ENCODE measurements at regions not wholly inside any gene's neighbourhood (a gene's known extent, or its start where the extent isn't known, plus 50 kb on each side); places are given as distances from the start of the nearest gene placed in this dataset.

DNA sequence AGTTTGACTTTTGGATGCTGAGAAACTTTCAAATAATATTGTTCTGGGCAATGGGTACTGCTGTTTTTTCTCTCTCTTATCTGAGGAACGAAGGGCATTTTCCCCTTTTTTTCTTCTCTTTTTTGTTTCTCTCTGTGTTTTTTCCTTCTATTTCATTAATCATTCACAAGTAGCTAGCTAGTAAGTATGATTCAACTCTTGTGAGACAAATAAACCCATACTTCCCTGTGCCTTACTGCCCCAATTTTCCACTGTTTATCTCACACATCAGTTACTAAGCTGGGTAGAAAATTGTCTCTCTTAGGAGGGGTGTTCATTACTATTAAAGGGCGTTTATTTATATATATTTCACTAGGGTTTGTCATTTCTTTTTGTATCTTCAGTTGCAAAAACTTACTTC is 437.6 kb downstream of the RERGL start:
- no peak for FAIRE-seq
- no peak for DNase-seq (ENCODE audit: low read depth)
- Histone ChIP-seq H3K27me3 (ENCODE audit: control insufficient read depth, insufficient read depth, low read length) (no peaks in the 10 kb centered on the region), H3K4me3 (ENCODE audit: low read depth, low read length) (no peak overlapping the region), H3K36me3 (ENCODE audit: control insufficient read depth, insufficient read depth, low read length) (no peaks in the 10 kb centered on the region)
- no peak for TF ChIP-seq CTCF (IDR thresholded peaks at IDR 0.05; ENCODE audit: insufficient read depth, low read length, severe bottlenecking)

DNA sequence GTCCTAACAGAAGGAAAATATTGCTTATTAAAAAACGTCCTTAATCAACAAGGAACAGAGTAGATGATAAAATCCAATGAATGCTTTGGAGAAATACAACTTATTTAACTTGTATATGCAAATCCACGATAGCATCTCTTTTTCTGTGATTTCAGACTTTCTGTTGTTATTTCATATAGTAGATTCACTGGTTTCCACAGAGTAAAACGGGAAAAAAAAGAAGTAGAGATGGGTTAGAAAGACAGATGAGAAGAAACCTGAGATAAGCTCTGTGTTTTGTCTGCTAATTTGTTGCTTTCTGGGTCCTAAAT is 447.7 kb downstream of the RERGL start:
- no peak for FAIRE-seq
- Histone ChIP-seq H3K27me3 (ENCODE audit: control insufficient read depth, insufficient read depth, low read length) (no peaks in the 10 kb centered on the region), H3K4me3 (ENCODE audit: low read depth, low read length) (no peak overlapping the region), H3K36me3 (ENCODE audit: control insufficient read depth, insufficient read depth, low read length) (no peaks in the 10 kb centered on the region)
- TF ChIP-seq CTCF (IDR thresholded peaks at IDR 0.05; ENCODE audit: insufficient read depth, low read length, severe bottlenecking) = no peak
- DNase-seq (ENCODE audit: low read depth) = no peak

- no peak for DNase-seq (ENCODE audit: low read depth)
- no peak for FAIRE-seq
- no peak for TF ChIP-seq CTCF (IDR thresholded peaks at IDR 0.05; ENCODE audit: insufficient read depth, low read length, severe bottlenecking)
- Histone ChIP-seq H3K4me3 (ENCODE audit: low read depth, low read length) (no peak overlapping the region), H3K36me3 (ENCODE audit: control insufficient read depth, insufficient read depth, low read length) (no peaks in the 10 kb centered on the region), H3K27me3 (ENCODE audit: control insufficient read depth, insufficient read depth, low read length) (no peaks in the 10 kb centered on the region)
Measured at GRCh38 chr12:17640615-17641014, 449.4 kb downstream of the RERGL start.

DNA sequence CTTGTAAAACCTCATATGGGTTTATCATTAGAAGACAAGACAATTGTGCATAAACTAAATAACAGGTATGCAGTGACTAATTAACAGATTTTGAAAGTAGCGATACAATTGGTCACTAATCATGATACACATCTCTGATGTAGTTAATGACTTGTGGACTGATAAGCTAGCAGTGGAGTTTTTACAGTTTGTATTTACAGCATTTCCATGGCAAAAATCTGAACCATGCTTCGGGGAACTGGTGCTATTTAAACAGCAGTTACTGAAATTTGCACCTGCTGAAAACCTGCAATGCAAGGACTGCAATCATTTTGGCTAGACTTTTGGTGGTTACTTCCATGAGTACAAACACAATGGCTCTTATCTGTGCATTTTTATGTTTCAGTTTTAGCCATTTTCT is 471.2 kb downstream of the RERGL start:
- no peak for DNase-seq (ENCODE audit: low read depth)
- TF ChIP-seq CTCF (IDR thresholded peaks at IDR 0.05; ENCODE audit: insufficient read depth, low read length, severe bottlenecking) = no peak
- FAIRE-seq = no peak
- Histone ChIP-seq H3K36me3 (ENCODE audit: control insufficient read depth, insufficient read depth, low read length) (no peaks in the 10 kb centered on the region), H3K4me3 (ENCODE audit: low read depth, low read length) (no peak overlapping the region), H3K27me3 (ENCODE audit: control insufficient read depth, insufficient read depth, low read length) (no peaks in the 10 kb centered on the region)

DNA sequence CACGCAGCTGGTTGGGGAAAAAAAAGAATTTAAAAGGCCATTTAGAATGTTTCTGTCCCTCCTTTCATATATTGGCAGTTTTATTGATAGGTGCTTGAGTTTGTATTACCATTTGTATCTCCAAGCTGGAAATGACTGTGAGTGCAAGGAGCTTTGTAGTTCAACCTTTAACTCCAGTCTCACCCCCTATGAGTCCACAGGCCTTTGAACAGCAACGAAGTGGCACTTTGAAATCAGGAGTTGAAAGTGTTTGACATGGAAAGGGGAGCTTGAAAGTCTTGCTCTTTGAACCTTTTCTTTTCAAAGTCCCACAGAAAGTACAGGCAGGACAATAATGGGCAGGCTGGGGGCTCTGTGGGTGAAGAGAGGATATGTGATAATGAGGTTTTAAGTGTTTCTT is 480.3 kb downstream of the RERGL start:
- FAIRE-seq = no peak
- Histone ChIP-seq H3K27me3 (ENCODE audit: control insufficient read depth, insufficient read depth, low read length) (no peaks in the 10 kb centered on the region), H3K36me3 (ENCODE audit: control insufficient read depth, insufficient read depth, low read length) (no peaks in the 10 kb centered on the region), H3K4me3 (ENCODE audit: low read depth, low read length) (no peak overlapping the region)
- no peak for TF ChIP-seq CTCF (IDR thresholded peaks at IDR 0.05; ENCODE audit: insufficient read depth, low read length, severe bottlenecking)
- DNase-seq (ENCODE audit: low read depth) = no peak

GRCh38 chr12:17609153-17609552 is 480.8 kb downstream of the RERGL start:
- TF ChIP-seq CTCF (IDR thresholded peaks at IDR 0.05; ENCODE audit: insufficient read depth, low read length, severe bottlenecking) = no peak
- no peak overlapping the region for H3K4me3 ChIP-seq (ENCODE audit: low read depth, low read length)
- H3K36me3 ChIP-seq (ENCODE audit: control insufficient read depth, insufficient read depth, low read length) = no peaks in the 10 kb centered on the region
- FAIRE-seq (no peak), DNase-seq (ENCODE audit: low read depth) (no peak)
- H3K27me3 ChIP-seq (ENCODE audit: control insufficient read depth, insufficient read depth, low read length) = no peaks in the 10 kb centered on the region

Measured in bronchial epithelial cell (primary cell).